Activated CD4-positive, alpha-beta T cell treated with anti-CD3 and anti-CD28 coated beads for 24 hours (primary cell): ENCODE measurements at regions not wholly inside any gene's neighbourhood (a gene's known extent, or its start where the extent isn't known, plus 50 kb on each side); places are given as distances from the start of the nearest gene placed in this dataset.
"Not testable (repeated sequence)": the region's sequence is repeated elsewhere in the genome, so short reads cannot be mapped to it uniquely, and the experiment has no call there.

Source experiments
- DNase-seq, 2 donors: peaks; one replicate each; pipeline ENCODE4 v3.0.0-alpha.2; 2020; ENCODE audit warnings: low read depth in 2 of 2

DNA sequence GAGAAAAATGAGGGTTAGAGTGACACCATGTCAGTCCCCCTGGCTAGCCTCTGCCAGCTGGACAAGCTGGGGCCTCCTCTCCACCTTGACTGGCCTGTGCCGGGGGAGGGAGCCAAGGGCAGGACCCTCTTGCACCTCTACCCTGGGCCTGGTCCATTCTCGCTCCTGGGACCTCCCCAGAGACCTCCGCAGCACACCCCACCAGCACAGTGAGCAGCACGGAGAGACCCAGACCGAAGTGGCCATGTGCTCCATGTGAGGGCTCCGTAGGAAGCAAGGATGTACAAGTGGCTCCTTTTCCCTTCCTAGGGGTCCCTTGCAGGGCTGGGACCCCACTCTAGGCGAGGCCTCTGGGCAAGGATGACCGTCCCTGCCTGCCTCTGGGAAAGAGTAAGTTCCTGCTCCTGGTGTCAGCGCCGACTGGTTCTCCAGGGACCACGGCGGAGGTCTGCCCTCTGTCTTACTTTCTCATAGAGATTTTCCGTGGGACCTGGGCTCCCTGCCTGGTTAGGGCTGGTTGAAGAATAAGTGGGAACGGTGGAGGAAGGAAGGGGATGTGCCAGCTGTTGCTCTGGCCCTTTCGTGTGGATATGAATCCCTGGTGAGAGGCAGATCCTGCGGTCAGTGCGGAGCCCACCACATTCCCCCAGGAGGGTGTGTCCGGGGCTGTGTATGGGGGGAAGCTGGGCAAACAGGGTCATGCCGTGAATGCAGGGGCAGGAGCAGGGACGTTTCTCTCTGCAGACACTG, 124.2 kb downstream of the METRNL start:
- DNase-seq = no peak

- DNase-seq = no peak
Observed at GRCh38 chr17:83204230-83204725, 124.9 kb downstream of the METRNL start.

DNA sequence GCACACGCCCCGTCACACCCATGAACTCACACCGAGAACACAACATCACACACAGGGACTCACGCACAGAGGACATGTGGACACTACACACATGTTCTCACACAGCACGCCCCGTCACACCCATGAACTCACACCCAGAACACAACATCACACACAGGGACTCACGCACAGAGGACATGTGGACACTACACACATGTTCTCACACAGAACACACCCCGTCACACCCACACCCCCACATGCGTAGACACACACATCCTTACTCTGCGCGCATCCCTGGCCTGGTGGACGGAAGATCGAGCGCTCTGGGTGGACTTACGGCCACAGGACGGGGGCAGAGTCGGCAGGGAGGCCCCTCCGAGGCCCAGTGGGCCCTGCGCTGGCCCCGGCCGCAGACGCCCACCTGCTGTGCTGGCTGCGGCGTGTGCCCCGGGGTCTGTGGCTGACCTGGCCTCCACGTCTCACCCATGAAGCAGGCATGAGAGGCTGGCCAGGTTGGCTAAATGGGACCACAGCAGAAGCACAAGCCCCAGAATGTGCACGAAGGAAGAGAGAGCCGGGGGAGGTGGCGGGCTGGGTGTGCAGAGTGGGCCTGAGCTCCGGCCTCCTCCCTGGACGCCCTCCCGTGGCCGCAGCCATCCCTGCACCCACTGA, 125.5 kb downstream of the METRNL start:
- not testable (repeated sequence) for DNase-seq

- DNase-seq = peak in 1 of 2 donors; percentile 54
Observed at GRCh38 chr17:83205387-83206035, 126.1 kb downstream of the METRNL start.

- DNase-seq = not testable (repeated sequence)
Observed at GRCh38 chr17:83206036-83206394, 126.6 kb downstream of the METRNL start.

- DNase-seq = not testable (repeated sequence)
Observed at GRCh38 chr17:83206819-83207588, 127.6 kb downstream of the METRNL start.

GRCh38 chr17:83247001-83247400, 167.6 kb downstream of the METRNL start:
- not testable (repeated sequence) for DNase-seq
